ENCODE measurements at regions not wholly inside any gene's neighbourhood (a gene's known extent, or its start where the extent isn't known, plus 50 kb on each side); places are given as distances from the start of the nearest gene placed in this dataset.

DNA sequence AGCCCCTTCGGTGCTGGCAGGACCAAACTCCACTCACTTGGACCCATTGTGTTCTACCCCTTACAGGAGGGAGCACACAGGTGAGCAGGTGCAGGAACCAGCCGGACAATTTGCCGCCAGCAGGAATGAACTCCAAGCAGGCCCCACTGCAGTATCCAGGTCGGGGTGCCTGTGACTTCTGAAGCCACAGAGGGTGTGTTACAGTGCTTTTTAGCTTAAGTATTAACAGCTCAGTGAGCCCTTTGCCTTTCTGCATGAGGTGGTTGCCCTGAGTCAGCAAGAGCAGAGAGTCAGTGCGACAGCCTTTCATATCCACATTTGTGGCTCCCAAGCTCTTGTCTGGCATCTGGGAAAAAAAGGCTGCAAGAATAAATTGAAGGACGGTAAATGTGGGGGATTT, 366.6 kb upstream of the LRRC4C start:
- TF ChIP-seq, protein P1, sequence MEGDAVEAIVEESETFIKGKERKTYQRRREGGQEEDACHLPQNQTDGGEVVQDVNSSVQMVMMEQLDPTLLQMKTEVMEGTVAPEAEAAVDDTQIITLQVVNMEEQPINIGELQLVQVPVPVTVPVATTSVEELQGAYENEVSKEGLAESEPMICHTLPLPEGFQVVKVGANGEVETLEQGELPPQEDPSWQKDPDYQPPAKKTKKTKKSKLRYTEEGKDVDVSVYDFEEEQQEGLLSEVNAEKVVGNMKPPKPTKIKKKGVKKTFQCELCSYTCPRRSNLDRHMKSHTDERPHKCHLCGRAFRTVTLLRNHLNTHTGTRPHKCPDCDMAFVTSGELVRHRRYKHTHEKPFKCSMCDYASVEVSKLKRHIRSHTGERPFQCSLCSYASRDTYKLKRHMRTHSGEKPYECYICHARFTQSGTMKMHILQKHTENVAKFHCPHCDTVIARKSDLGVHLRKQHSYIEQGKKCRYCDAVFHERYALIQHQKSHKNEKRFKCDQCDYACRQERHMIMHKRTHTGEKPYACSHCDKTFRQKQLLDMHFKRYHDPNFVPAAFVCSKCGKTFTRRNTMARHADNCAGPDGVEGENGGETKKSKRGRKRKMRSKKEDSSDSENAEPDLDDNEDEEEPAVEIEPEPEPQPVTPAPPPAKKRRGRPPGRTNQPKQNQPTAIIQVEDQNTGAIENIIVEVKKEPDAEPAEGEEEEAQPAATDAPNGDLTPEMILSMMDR (IDR thresholded peaks at IDR 0.05) = no peak
- WGBS (ENCODE audit: insufficient coverage) = 70% methylated on average over 4 of the region's 6 CpGs
- Histone ChIP-seq H3K9me3 (replicated peaks in 1 of 2; ENCODE audit: control insufficient read depth in 1 of 2, insufficient read depth in 1 of 2, low read length in 2 of 2) (peaks cover 5 to 12% of the 10 kb centered on the region in 2 donors), H3K36me3 (replicated peaks in 1 of 2; ENCODE audit: control insufficient read depth in 1 of 2, insufficient read depth in 2 of 2, low read length in 2 of 2) (no peaks in the 10 kb centered on the region), H3K79me2 (ENCODE audit: insufficient read depth, low read length) (no peaks in the 10 kb centered on the region), H2AFZ (ENCODE audit: insufficient read depth, low read depth, low read length, poor library complexity, severe bottlenecking) (no peak overlapping the region), H3K4me1 (ENCODE audit: control insufficient read depth in 1 of 2, insufficient read depth in 2 of 2, low read length in 2 of 2) (no peaks in the 10 kb centered on the region), H3K4me3 (replicated peaks in 1 of 3; ENCODE audit: low read depth in 2 of 3, low read length in 3 of 3) (no peak overlapping the region), H3K27me3 (ENCODE audit: control insufficient read depth in 2 of 2, insufficient read depth in 2 of 2, low read length in 2 of 2) (no peaks in the 10 kb centered on the region), H3K27ac (ENCODE audit: low read depth in 1 of 2, low read length in 2 of 2) (no peak overlapping the region), H3K4me2 (replicated peaks; ENCODE audit: extremely low read depth, low read length, poor library complexity, severe bottlenecking) (no peak overlapping the region), H4K20me1 (ENCODE audit: insufficient read depth, low read length) (no peaks in the 10 kb centered on the region), H3K9ac (ENCODE audit: insufficient read depth, low read length, poor library complexity, severe bottlenecking) (no peak overlapping the region)
- Mint-ChIP-seq H3K27me3 (ENCODE audit: low read depth in 3 of 3) (no peaks in the 10 kb centered on the region), H3K9me3 (peaks cover 0 to 8% (median 3%) of the 10 kb centered on the region in 7 donors), H3K4me1 (no peaks in the 10 kb centered on the region), H3K4me3 (no peak overlapping the region), H3K36me3 (no peaks in the 10 kb centered on the region), H3K27ac (no peak overlapping the region)
- DNase-seq = no peak
- intact Hi-C loops (cut with micrococcal nuclease) = no loop called here

DNA sequence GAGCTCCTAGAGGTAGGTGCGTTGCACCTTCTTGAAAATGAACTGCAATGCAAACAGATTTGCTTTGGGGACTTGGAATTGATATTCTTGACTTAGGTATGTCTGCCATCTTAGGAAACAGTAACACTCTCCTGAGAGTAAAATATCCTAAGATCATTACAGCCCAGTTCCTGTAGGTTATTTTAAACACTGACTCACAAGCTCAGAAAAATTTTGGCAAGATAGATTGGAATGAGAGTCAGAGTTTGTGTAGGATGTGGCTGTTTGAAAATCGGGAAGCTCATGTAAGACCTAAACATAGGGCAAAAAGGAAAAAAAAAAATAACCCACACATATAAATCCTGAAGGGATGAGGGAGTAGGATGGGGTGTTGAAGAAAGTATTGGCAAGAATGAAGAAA, 377.0 kb upstream of the LRRC4C start:
- H3K9ac ChIP-seq (ENCODE audit: insufficient read depth, low read length, poor library complexity, severe bottlenecking) = no peak overlapping the region

More for the DNA sequence above, 377.0 kb upstream of the LRRC4C start:
- H3K4me3 ChIP-seq (replicated peaks in 1 of 3; ENCODE audit: low read depth in 2 of 3, low read length in 3 of 3) = no peak overlapping the region
- no peak overlapping the region for H3K27ac ChIP-seq (ENCODE audit: low read depth in 1 of 2, low read length in 2 of 2)
- Mint-ChIP-seq H3K27me3 (ENCODE audit: low read depth in 3 of 3) (no peaks in the 10 kb centered on the region), H3K4me3 (no peak overlapping the region), H3K4me1 (no peaks in the 10 kb centered on the region), H3K36me3 (no peaks in the 10 kb centered on the region), H3K27ac (no peak overlapping the region), H3K9me3 (peaks cover 0 to 7% (median 0%) of the 10 kb centered on the region in 7 donors)
- H3K4me2 ChIP-seq (replicated peaks; ENCODE audit: extremely low read depth, low read length, poor library complexity, severe bottlenecking) = no peak overlapping the region
- H3K79me2 ChIP-seq (ENCODE audit: insufficient read depth, low read length) = no peaks in the 10 kb centered on the region
- no peaks in the 10 kb centered on the region for H3K9me3 ChIP-seq (replicated peaks in 1 of 2; ENCODE audit: control insufficient read depth in 1 of 2, insufficient read depth in 1 of 2, low read length in 2 of 2)
- no peaks in the 10 kb centered on the region for H4K20me1 ChIP-seq (ENCODE audit: insufficient read depth, low read length)
- intact Hi-C loops (cut with micrococcal nuclease) = no loop called here
- no peaks in the 10 kb centered on the region for H3K27me3 ChIP-seq (ENCODE audit: control insufficient read depth in 2 of 2, insufficient read depth in 2 of 2, low read length in 2 of 2)
- DNase-seq = no peak
- TF ChIP-seq, protein P1 (IDR thresholded peaks at IDR 0.05) = no peak
- H3K4me1 ChIP-seq (ENCODE audit: control insufficient read depth in 1 of 2, insufficient read depth in 2 of 2, low read length in 2 of 2) = no peaks in the 10 kb centered on the region
- WGBS (ENCODE audit: insufficient coverage) = no CpG with 5 or more reads among the region's 2 CpGs
- H2AFZ ChIP-seq (ENCODE audit: insufficient read depth, low read depth, low read length, poor library complexity, severe bottlenecking) = no peak overlapping the region
- H3K36me3 ChIP-seq (replicated peaks in 1 of 2; ENCODE audit: control insufficient read depth in 1 of 2, insufficient read depth in 2 of 2, low read length in 2 of 2) = no peaks in the 10 kb centered on the region
